Endothelial cell of umbilical vein (primary cell): ENCODE measurements at regions not wholly inside any gene's neighbourhood (a gene's known extent, or its start where the extent isn't known, plus 50 kb on each side); places are given as distances from the start of the nearest gene placed in this dataset.

Experiments
- BruUV-seq: library from RNA; stranded (reverse); fragments of 400-500 nt; replicated peaks from 2 replicates; lab custom pipeline; 2021; lab: Mats Ljungman, UMichigan
- CTCF ChIA-PET: fragments of 300-600, 350-600 bp; sonication (Branson Sonifier 250); formaldehyde crosslinking; loops from one replicate; lab custom pipeline; 2021; ENCODE audit warnings: antibody characterized with exemption, inconsistent platforms; lab: Charles Lee
- POLR2A ChIA-PET: fragments of 300-600, 350-600 bp; sonication (Branson Sonifier 250); formaldehyde crosslinking; loops from one replicate; lab custom pipeline; 2021; ENCODE audit warnings: antibody characterized with exemption, inconsistent platforms; lab: Charles Lee
- DNase-seq: peaks from one replicate; pipeline ENCODE4 v3.0.0-alpha.2; 2011; ENCODE audit warnings: low read depth, low spot score
- FAIRE-seq: peaks from 2 replicates; lab custom pipeline; 2011; peaks lifted over from hg19 to GRCh38; lab: Jason Lieb, UNC
- H2AFZ ChIP-seq: 2 replicates; pipeline ENCODE4 v1.6.0; 2012; ENCODE audit warnings: low read depth, low read length, control low read depth, inconsistent platforms
- H3K27ac ChIP-seq: 2 replicates; pipeline ENCODE4 v1.5.1; 2011; ENCODE audit warnings: low read depth, mild to moderate bottlenecking, control low read depth, low read length, moderate library complexity; ENCODE audit not compliant: insufficient read depth
- H3K27me3 ChIP-seq, 2 experiments: 2 replicates each; pipeline versions ENCODE4 v1.6.0 to v1.6.1; 2011; ENCODE audit warnings: low read length in 2 of 2, mixed read lengths in 1 of 2; ENCODE audit not compliant: control insufficient read depth in 2 of 2, insufficient read depth in 2 of 2
- H3K36me3 ChIP-seq, 2 experiments: 2 replicates in 1 of 2; 3 replicates in 1 of 2; pipeline ENCODE4 v1.5.1; 2011; ENCODE audit warnings: low read length in 2 of 2, mild to moderate bottlenecking in 1 of 2, moderate library complexity in 1 of 2; ENCODE audit not compliant: control insufficient read depth in 2 of 2, insufficient read depth in 2 of 2; ENCODE audit errors: extremely low read depth in 1 of 2
- H3K4me1 ChIP-seq: 3 replicates; pipeline ENCODE4 v1.5.1; 2011; ENCODE audit warnings: mild to moderate bottlenecking, low read length; ENCODE audit not compliant: control insufficient read depth, insufficient read depth; ENCODE audit errors: extremely low read depth
- H3K4me2 ChIP-seq: 2 replicates; pipeline ENCODE4 v1.6.1; 2011; ENCODE audit warnings: low read length, control low read depth, mixed read lengths; ENCODE audit not compliant: insufficient read depth
- H3K4me3 ChIP-seq, 3 experiments: fragments of 200-600 bp in 1 of 3; sonication (generic), shearing (Covaris generic) in 1 of 3; replicated peaks in 1 of 3; 2 replicates each; pipeline ENCODE4 v1.5.1; 2011 to 2016; ENCODE audit warnings: control low read depth in 3 of 3, low read length in 3 of 3, mild to moderate bottlenecking in 2 of 3, inconsistent platforms in 1 of 3, low read depth in 1 of 3, moderate library complexity in 1 of 3; ENCODE audit not compliant: insufficient read depth in 1 of 3
- H3K79me2 ChIP-seq: 2 replicates; pipeline ENCODE4 v1.6.0; 2012; ENCODE audit warnings: low read length, inconsistent platforms; ENCODE audit not compliant: control insufficient read depth, insufficient read depth
- H3K9ac ChIP-seq: replicated peaks from 2 replicates; pipeline ENCODE3; 2011; ENCODE audit warnings: low read length, control low read depth; ENCODE audit not compliant: insufficient read depth; ENCODE audit errors: extremely low read depth
- H3K9me1 ChIP-seq: replicated peaks from 3 replicates; pipeline ENCODE4 v1.6.0; 2011; ENCODE audit warnings: mild to moderate bottlenecking, low read length; ENCODE audit not compliant: control insufficient read depth, insufficient read depth; ENCODE audit errors: extremely low read depth
- H3K9me3 ChIP-seq: replicated peaks from 2 replicates; pipeline ENCODE4 v1.5.1; 2012; ENCODE audit warnings: low read length, inconsistent platforms; ENCODE audit not compliant: control insufficient read depth, insufficient read depth
- H4K20me1 ChIP-seq: replicated peaks from 2 replicates; pipeline ENCODE3; 2011; ENCODE audit warnings: mild to moderate bottlenecking, low read length; ENCODE audit not compliant: control insufficient read depth, insufficient read depth; ENCODE audit errors: extremely low read depth
- CTCF ChIP-seq, 2 donors: IDR thresholded peaks; 1 replicate in 1 of 2; 2 replicates in 1 of 2; pipeline ENCODE4 v1.5.1; 2011; ENCODE audit warnings: low read length in 2 of 2, mild to moderate bottlenecking in 2 of 2, moderate library complexity in 2 of 2, control low read depth in 1 of 2, inconsistent platforms in 1 of 2, low read depth in 1 of 2; ENCODE audit not compliant: insufficient read depth in 1 of 2; ENCODE audit errors: extremely low read depth in 1 of 2
- EZH2 ChIP-seq: IDR thresholded peaks from 2 replicates; pipeline ENCODE4 v1.6.1; 2012; ENCODE audit warnings: borderline replicate concordance, low read depth, mild to moderate bottlenecking, moderate library complexity, low read length, inconsistent platforms; ENCODE audit not compliant: severe bottlenecking
- FOS ChIP-seq: IDR thresholded peaks from 2 replicates; pipeline ENCODE4 v1.6.1; 2011; ENCODE audit warnings: mild to moderate bottlenecking, low read length, moderate library complexity, borderline replicate concordance; ENCODE audit not compliant: insufficient read depth
- GATA2 ChIP-seq: IDR thresholded peaks from 2 replicates; pipeline ENCODE4 v1.7.0; 2011; ENCODE audit warnings: low read depth, mild to moderate bottlenecking, moderate library complexity, mixed read lengths, low read length; ENCODE audit not compliant: insufficient read length, insufficient read depth
- JUN ChIP-seq: IDR thresholded peaks from 2 replicates; pipeline ENCODE4 v1.6.1; 2011; ENCODE audit warnings: borderline replicate concordance, low read depth; ENCODE audit not compliant: insufficient read length, insufficient read depth
- MAX ChIP-seq: IDR thresholded peaks from 2 replicates; pipeline ENCODE4 v1.6.1; 2011; ENCODE audit not compliant: insufficient read depth, insufficient read length
- MYC ChIP-seq: IDR thresholded peaks from one replicate; pipeline ENCODE4 v1.6.1; 2011; ENCODE audit warnings: mild to moderate bottlenecking, low read depth, low read length
- POLR2A ChIP-seq: IDR thresholded peaks from 2 replicates; pipeline ENCODE4 v1.6.1; 2012; ENCODE audit warnings: low read depth, mild to moderate bottlenecking, control low read depth, low read length
- POLR2AphosphoS5 ChIP-seq: IDR thresholded peaks from 2 replicates; pipeline ENCODE4 v1.6.1; 2012; ENCODE audit warnings: low read depth, mild to moderate bottlenecking, control low read depth, low read length, moderate library complexity; ENCODE audit not compliant: insufficient read depth
- dilution Hi-C: fragments of 300-500 bp; cut with MboI; formaldehyde crosslinking; loops from one replicate; pipeline ENCODE4 v1.15.0; 2019; ENCODE audit warnings: low sequenced_read_pairs; ENCODE audit not compliant: extremely low pct_ligation_motif_present
- intact Hi-C: fragments of 100-400 bp; cut with micrococcal nuclease; formaldehyde crosslinking; loops from one replicate; pipeline ENCODE4 v1.10.0; 2022

GRCh38 chr1:216866714-216867113 is 143.5 kb upstream of the ESRRG start:
- BruUV-seq, result no TSS peak
- no peak overlapping the region for H3K4me3 ChIP-seq
- H3K79me2 ChIP-seq, result no peaks in the 10 kb centered on the region
- CTCF ChIA-PET, result no interaction called here
- H3K36me3 ChIP-seq, result no peaks in the 10 kb centered on the region
- H3K4me2 ChIP-seq, result no peak overlapping the region
- no peak overlapping the region for H3K9ac ChIP-seq
- dilution Hi-C loops (no loop called here), intact Hi-C loops (no loop called here)
- H3K9me1 ChIP-seq, result no peaks in the 10 kb centered on the region
- H4K20me1 ChIP-seq, result no peaks in the 10 kb centered on the region
- POLR2A ChIA-PET, result no interaction called here
- H3K27me3 ChIP-seq, result no peaks in the 10 kb centered on the region
- no peak for DNase-seq
- no peak overlapping the region for H3K27ac ChIP-seq
- FAIRE-seq, result no peak
- TF ChIP-seq EZH2, result no peak
- no peak for TF ChIP-seq MAX
- TF ChIP-seq JUN, result no peak
- TF ChIP-seq POLR2AphosphoS5, result no peak
- no peak for TF ChIP-seq POLR2A
- no peak for TF ChIP-seq FOS
- no peak for TF ChIP-seq MYC
- TF ChIP-seq CTCF (IDR thresholded peaks at IDR 0.05; ENCODE audit: extremely low read depth in 1 of 2, insufficient read depth in 1 of 2, low read depth in 1 of 2, low read length in 2 of 2), result no peak
- TF ChIP-seq GATA2, result no peak
- H2AFZ ChIP-seq, result no peak overlapping the region
- peaks cover 2% of the 10 kb centered on the region for H3K9me3 ChIP-seq
- H3K4me1 ChIP-seq, result no peaks in the 10 kb centered on the region
